ENCODE measurements at regions not wholly inside any gene's neighbourhood (a gene's known extent, or its start where the extent isn't known, plus 50 kb on each side); places are given as distances from the start of the nearest gene placed in this dataset.

GRCh38 chr6:168737481-168737880 is 296.5 kb downstream of the SMOC2 start:
- no peak for DNase-seq (ENCODE audit: low read depth in 4 of 4, low spot score in 3 of 4)

GRCh38 chr6:168737014-168737413 is 296.0 kb downstream of the SMOC2 start:
- DNase-seq (ENCODE audit: low read depth in 4 of 4, low spot score in 3 of 4) = no peak

GRCh38 chr6:168736039-168736438 is 295.1 kb downstream of the SMOC2 start:
- DNase-seq (ENCODE audit: low read depth in 4 of 4, low spot score in 3 of 4) = no peak

- DNase-seq (ENCODE audit: low read depth in 4 of 4, low spot score in 3 of 4) = no peak
These were observed 294.4 kb downstream of the SMOC2 start for GRCh38 chr6:168735268-168735949.

- DNase-seq (ENCODE audit: low read depth in 4 of 4, low spot score in 3 of 4) = no peak
These were observed 293.5 kb downstream of the SMOC2 start for GRCh38 chr6:168734523-168734922.

- no peak for DNase-seq (ENCODE audit: low read depth in 4 of 4, low spot score in 3 of 4)
These were observed 291.7 kb downstream of the SMOC2 start for GRCh38 chr6:168732676-168733075.

GRCh38 chr6:168730931-168731716 is 290.1 kb downstream of the SMOC2 start:
- no peak for DNase-seq (ENCODE audit: low read depth in 4 of 4, low spot score in 3 of 4)

- DNase-seq (ENCODE audit: low read depth in 4 of 4, low spot score in 3 of 4) = no peak
These were observed 287.1 kb downstream of the SMOC2 start for GRCh38 chr6:168728056-168728455.

- no peak for DNase-seq (ENCODE audit: low read depth in 4 of 4, low spot score in 3 of 4)
These were observed 285.4 kb downstream of the SMOC2 start for GRCh38 chr6:168726312-168726856.

- DNase-seq (ENCODE audit: low read depth in 4 of 4, low spot score in 3 of 4) = no peak
These were observed 284.8 kb downstream of the SMOC2 start for GRCh38 chr6:168725802-168726201.

GRCh38 chr6:168724669-168725570 is 283.9 kb downstream of the SMOC2 start:
- no peak for DNase-seq (ENCODE audit: low read depth in 4 of 4, low spot score in 3 of 4)

- DNase-seq (ENCODE audit: low read depth in 4 of 4, low spot score in 3 of 4) = no peak
These were observed 283.0 kb downstream of the SMOC2 start for GRCh38 chr6:168724033-168724432.

- no peak for DNase-seq (ENCODE audit: low read depth in 4 of 4, low spot score in 3 of 4)
These were observed 281.4 kb downstream of the SMOC2 start for GRCh38 chr6:168722397-168722796.

- DNase-seq (ENCODE audit: low read depth in 4 of 4, low spot score in 3 of 4) = no peak
These were observed 280.6 kb downstream of the SMOC2 start for GRCh38 chr6:168721571-168721970.

- DNase-seq (ENCODE audit: low read depth in 4 of 4, low spot score in 3 of 4) = no peak
These were observed 278.9 kb downstream of the SMOC2 start for GRCh38 chr6:168719901-168720300.

- DNase-seq (ENCODE audit: low read depth in 4 of 4, low spot score in 3 of 4) = no peak
These were observed 278.0 kb downstream of the SMOC2 start for GRCh38 chr6:168718821-168719475.
